MM.1S (cell line): ENCODE measurements at regions not wholly inside any gene's neighbourhood (a gene's known extent, or its start where the extent isn't known, plus 50 kb on each side); places are given as distances from the start of the nearest gene placed in this dataset.

Source experiments
- EZH2phosphoT487 ChIP-seq: fragments of 300-600 bp; sonication (generic); IDR thresholded peaks from 2 replicates; pipeline ENCODE4 v1.6.1; 2018; ENCODE audit warnings: antibody characterized with exemption, low read length
- TF ChIP-seq, protein P1 (sequence below): fragments of 300-600 bp; sonication (generic); IDR thresholded peaks from 2 replicates; pipeline ENCODE4 v1.5.1; 2016; ENCODE audit warnings: antibody characterized with exemption, low read length, mixed read lengths

DNA sequence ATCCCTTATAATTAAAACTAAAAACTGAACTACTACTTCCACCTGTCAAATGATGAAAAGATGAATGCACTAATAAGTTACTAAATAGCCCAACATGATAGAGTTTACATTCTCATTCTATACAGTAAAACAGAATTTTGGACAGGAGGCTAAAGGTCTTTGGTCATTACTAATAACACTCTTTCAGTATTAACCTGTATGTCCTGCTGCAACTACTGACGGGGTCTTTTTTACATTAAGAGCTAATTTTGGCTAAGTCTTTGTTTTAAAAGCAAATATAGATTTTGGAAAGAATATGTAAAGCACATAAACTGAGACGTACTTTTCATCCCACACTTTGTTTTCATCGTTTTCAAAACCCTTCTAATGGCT is 175.4 kb upstream of the CDKN3 start:
- TF ChIP-seq, protein P1, sequence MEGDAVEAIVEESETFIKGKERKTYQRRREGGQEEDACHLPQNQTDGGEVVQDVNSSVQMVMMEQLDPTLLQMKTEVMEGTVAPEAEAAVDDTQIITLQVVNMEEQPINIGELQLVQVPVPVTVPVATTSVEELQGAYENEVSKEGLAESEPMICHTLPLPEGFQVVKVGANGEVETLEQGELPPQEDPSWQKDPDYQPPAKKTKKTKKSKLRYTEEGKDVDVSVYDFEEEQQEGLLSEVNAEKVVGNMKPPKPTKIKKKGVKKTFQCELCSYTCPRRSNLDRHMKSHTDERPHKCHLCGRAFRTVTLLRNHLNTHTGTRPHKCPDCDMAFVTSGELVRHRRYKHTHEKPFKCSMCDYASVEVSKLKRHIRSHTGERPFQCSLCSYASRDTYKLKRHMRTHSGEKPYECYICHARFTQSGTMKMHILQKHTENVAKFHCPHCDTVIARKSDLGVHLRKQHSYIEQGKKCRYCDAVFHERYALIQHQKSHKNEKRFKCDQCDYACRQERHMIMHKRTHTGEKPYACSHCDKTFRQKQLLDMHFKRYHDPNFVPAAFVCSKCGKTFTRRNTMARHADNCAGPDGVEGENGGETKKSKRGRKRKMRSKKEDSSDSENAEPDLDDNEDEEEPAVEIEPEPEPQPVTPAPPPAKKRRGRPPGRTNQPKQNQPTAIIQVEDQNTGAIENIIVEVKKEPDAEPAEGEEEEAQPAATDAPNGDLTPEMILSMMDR: no peak
- TF ChIP-seq EZH2phosphoT487: no peak
